ENCODE measurements at regions not wholly inside any gene's neighbourhood (a gene's known extent, or its start where the extent isn't known, plus 50 kb on each side); places are given as distances from the start of the nearest gene placed in this dataset.

- H3K36me3 ChIP-seq (ENCODE audit: control insufficient read depth, insufficient read depth, low read length), result no peaks in the 10 kb centered on the region
- H3K9me3 ChIP-seq (ENCODE audit: control insufficient read depth, insufficient read depth, low read depth, low read length), result no peaks in the 10 kb centered on the region
- no peak overlapping the region for H3K27ac ChIP-seq (ENCODE audit: low read depth, low read length)
- H3K27me3 ChIP-seq (ENCODE audit: control insufficient read depth, insufficient read depth, low read length), result no peaks in the 10 kb centered on the region
- H3K4me3 ChIP-seq (ENCODE audit: low read depth, low read length), result no peak overlapping the region
- H3K9ac ChIP-seq (ENCODE audit: low read length), result no peak overlapping the region
- H3K4me1 ChIP-seq (ENCODE audit: control insufficient read depth, insufficient read depth, low read length), result no peaks in the 10 kb centered on the region
Measured at GRCh38 chr19:31803835-31804446, 454.7 kb upstream of the TSHZ3 start.

GRCh38 chr19:31804668-31805067 is 455.4 kb upstream of the TSHZ3 start:
- no peaks in the 10 kb centered on the region for H3K27me3 ChIP-seq (ENCODE audit: control insufficient read depth, insufficient read depth, low read length)
- no peaks in the 10 kb centered on the region for H3K9me3 ChIP-seq (ENCODE audit: control insufficient read depth, insufficient read depth, low read depth, low read length)
- no peak overlapping the region for H3K27ac ChIP-seq (ENCODE audit: low read depth, low read length)
- no peaks in the 10 kb centered on the region for H3K36me3 ChIP-seq (ENCODE audit: control insufficient read depth, insufficient read depth, low read length)
- no peaks in the 10 kb centered on the region for H3K4me1 ChIP-seq (ENCODE audit: control insufficient read depth, insufficient read depth, low read length)
- H3K9ac ChIP-seq (ENCODE audit: low read length), result no peak overlapping the region
- no peak overlapping the region for H3K4me3 ChIP-seq (ENCODE audit: low read depth, low read length)

- H3K9ac ChIP-seq (ENCODE audit: low read length), result no peak overlapping the region
- no peak overlapping the region for H3K4me3 ChIP-seq (ENCODE audit: low read depth, low read length)
- H3K9me3 ChIP-seq (ENCODE audit: control insufficient read depth, insufficient read depth, low read depth, low read length), result no peaks in the 10 kb centered on the region
- no peaks in the 10 kb centered on the region for H3K36me3 ChIP-seq (ENCODE audit: control insufficient read depth, insufficient read depth, low read length)
- no peaks in the 10 kb centered on the region for H3K4me1 ChIP-seq (ENCODE audit: control insufficient read depth, insufficient read depth, low read length)
- no peaks in the 10 kb centered on the region for H3K27me3 ChIP-seq (ENCODE audit: control insufficient read depth, insufficient read depth, low read length)
- H3K27ac ChIP-seq (ENCODE audit: low read depth, low read length), result no peak overlapping the region
Measured at GRCh38 chr19:31810536-31811109, 461.4 kb upstream of the TSHZ3 start.

- H3K4me3 ChIP-seq (ENCODE audit: low read depth, low read length), result no peak overlapping the region
- no peaks in the 10 kb centered on the region for H3K36me3 ChIP-seq (ENCODE audit: control insufficient read depth, insufficient read depth, low read length)
- peak overlapping the region; percentile 31; the same call in 1 of the 2 replicates for H3K27ac ChIP-seq (ENCODE audit: low read depth, low read length)
- no peaks in the 10 kb centered on the region for H3K9me3 ChIP-seq (ENCODE audit: control insufficient read depth, insufficient read depth, low read depth, low read length)
- H3K4me1 ChIP-seq (ENCODE audit: control insufficient read depth, insufficient read depth, low read length), result peaks cover 15% of the 10 kb centered on the region
- H3K9ac ChIP-seq (ENCODE audit: low read length), result no peak overlapping the region
- H3K27me3 ChIP-seq (ENCODE audit: control insufficient read depth, insufficient read depth, low read length), result no peaks in the 10 kb centered on the region
Measured at GRCh38 chr19:31817971-31818797, 468.9 kb upstream of the TSHZ3 start.

GRCh38 chr19:31818798-31819105 is 469.5 kb upstream of the TSHZ3 start:
- H3K9ac ChIP-seq (ENCODE audit: low read length), result no peak overlapping the region
- H3K36me3 ChIP-seq (ENCODE audit: control insufficient read depth, insufficient read depth, low read length), result no peaks in the 10 kb centered on the region
- H3K4me3 ChIP-seq (ENCODE audit: low read depth, low read length), result no peak overlapping the region
- H3K9me3 ChIP-seq (ENCODE audit: control insufficient read depth, insufficient read depth, low read depth, low read length), result no peaks in the 10 kb centered on the region
- peaks cover 15% of the 10 kb centered on the region for H3K4me1 ChIP-seq (ENCODE audit: control insufficient read depth, insufficient read depth, low read length)
- H3K27me3 ChIP-seq (ENCODE audit: control insufficient read depth, insufficient read depth, low read length), result no peaks in the 10 kb centered on the region
- H3K27ac ChIP-seq (ENCODE audit: low read depth, low read length), result 0 out of 2 replicates have a peak overlapping the region, but pooled peaks have one; percentile 31

- Histone ChIP-seq H3K27ac (ENCODE audit: low read depth, low read length) (no peak overlapping the region), H3K4me1 (ENCODE audit: control insufficient read depth, insufficient read depth, low read length) (peaks cover 15% of the 10 kb centered on the region), H3K9ac (ENCODE audit: low read length) (no peak overlapping the region), H3K9me3 (ENCODE audit: control insufficient read depth, insufficient read depth, low read depth, low read length) (no peaks in the 10 kb centered on the region), H3K27me3 (ENCODE audit: control insufficient read depth, insufficient read depth, low read length) (no peaks in the 10 kb centered on the region), H3K36me3 (ENCODE audit: control insufficient read depth, insufficient read depth, low read length) (no peaks in the 10 kb centered on the region), H3K4me3 (ENCODE audit: low read depth, low read length) (no peak overlapping the region)
Measured at GRCh38 chr19:31819837-31820236, 470.6 kb upstream of the TSHZ3 start.

- H3K9me3 ChIP-seq (ENCODE audit: control insufficient read depth, insufficient read depth, low read depth, low read length), result no peaks in the 10 kb centered on the region
- no peak overlapping the region for H3K9ac ChIP-seq (ENCODE audit: low read length)
Measured at GRCh38 chr19:31821346-31821745, 472.1 kb upstream of the TSHZ3 start.

GRCh38 chr19:31825134-31826094 is 476.2 kb upstream of the TSHZ3 start:
- Histone ChIP-seq H3K9me3 (ENCODE audit: control insufficient read depth, insufficient read depth, low read depth, low read length) (no peaks in the 10 kb centered on the region), H3K27me3 (ENCODE audit: control insufficient read depth, insufficient read depth, low read length) (no peaks in the 10 kb centered on the region), H3K4me1 (ENCODE audit: control insufficient read depth, insufficient read depth, low read length) (no peaks in the 10 kb centered on the region), H3K36me3 (ENCODE audit: control insufficient read depth, insufficient read depth, low read length) (no peaks in the 10 kb centered on the region), H3K9ac (ENCODE audit: low read length) (no peak overlapping the region), H3K27ac (ENCODE audit: low read depth, low read length) (no peak overlapping the region), H3K4me3 (ENCODE audit: low read depth, low read length) (no peak overlapping the region)

More at GRCh38 chr19:31821346-31821745, 472.1 kb upstream of the TSHZ3 start:
- H3K4me3 ChIP-seq (ENCODE audit: low read depth, low read length), result no peak overlapping the region
- no peaks in the 10 kb centered on the region for H3K27me3 ChIP-seq (ENCODE audit: control insufficient read depth, insufficient read depth, low read length)
- peaks cover 15% of the 10 kb centered on the region for H3K4me1 ChIP-seq (ENCODE audit: control insufficient read depth, insufficient read depth, low read length)
- no peaks in the 10 kb centered on the region for H3K36me3 ChIP-seq (ENCODE audit: control insufficient read depth, insufficient read depth, low read length)
- no peak overlapping the region for H3K27ac ChIP-seq (ENCODE audit: low read depth, low read length)

- no peaks in the 10 kb centered on the region for H3K9me3 ChIP-seq (ENCODE audit: control insufficient read depth, insufficient read depth, low read depth, low read length)
- no peaks in the 10 kb centered on the region for H3K4me1 ChIP-seq (ENCODE audit: control insufficient read depth, insufficient read depth, low read length)
- no peaks in the 10 kb centered on the region for H3K27me3 ChIP-seq (ENCODE audit: control insufficient read depth, insufficient read depth, low read length)
- no peak overlapping the region for H3K27ac ChIP-seq (ENCODE audit: low read depth, low read length)
- H3K9ac ChIP-seq (ENCODE audit: low read length), result no peak overlapping the region
- H3K4me3 ChIP-seq (ENCODE audit: low read depth, low read length), result no peak overlapping the region
- no peaks in the 10 kb centered on the region for H3K36me3 ChIP-seq (ENCODE audit: control insufficient read depth, insufficient read depth, low read length)
Measured at GRCh38 chr19:31826325-31826724, 477.1 kb upstream of the TSHZ3 start.

- Histone ChIP-seq H3K9ac (ENCODE audit: low read length) (no peak overlapping the region), H3K27ac (ENCODE audit: low read depth, low read length) (no peak overlapping the region), H3K4me3 (ENCODE audit: low read depth, low read length) (no peak overlapping the region), H3K4me1 (ENCODE audit: control insufficient read depth, insufficient read depth, low read length) (no peaks in the 10 kb centered on the region), H3K9me3 (ENCODE audit: control insufficient read depth, insufficient read depth, low read depth, low read length) (peaks cover 15% of the 10 kb centered on the region; the same call in 1 of the 2 replicates), H3K27me3 (ENCODE audit: control insufficient read depth, insufficient read depth, low read length) (no peaks in the 10 kb centered on the region), H3K36me3 (ENCODE audit: control insufficient read depth, insufficient read depth, low read length) (no peaks in the 10 kb centered on the region)
Measured at GRCh38 chr19:31831421-31832175, 482.4 kb upstream of the TSHZ3 start.

All from HUES6 (cell line).